H9 (cell line): ENCODE measurements at regions not wholly inside any gene's neighbourhood (a gene's known extent, or its start where the extent isn't known, plus 50 kb on each side); places are given as distances from the start of the nearest gene placed in this dataset.

ENCODE experiments used
- DNase-seq: peaks from one replicate; pipeline ENCODE4 v3.0.0-alpha.2; 2017
- H2AFZ ChIP-seq: one replicate; pipeline ENCODE4 v1.6.1; 2013; ENCODE audit warnings: mild to moderate bottlenecking, low read length, control low read depth, moderate library complexity
- H2AK5ac ChIP-seq: 2 replicates; pipeline ENCODE4 v1.6.1; 2013; ENCODE audit warnings: low read length, control low read depth, mixed read lengths; ENCODE audit not compliant: insufficient read length
- H2BK120ac ChIP-seq: one replicate; pipeline ENCODE4 v1.6.1; 2013; ENCODE audit warnings: low read depth, mild to moderate bottlenecking, low read length, control low read depth, inconsistent platforms; ENCODE audit not compliant: poor library complexity, severe bottlenecking
- H2BK12ac ChIP-seq: 2 replicates; pipeline ENCODE4 v1.6.1; 2013; ENCODE audit warnings: low read length, control low read depth, mixed read lengths, low read depth; ENCODE audit not compliant: insufficient read length
- H2BK15ac ChIP-seq: 2 replicates; pipeline ENCODE4 v1.6.1; 2013; ENCODE audit warnings: low read depth, low read length, control low read depth
- H2BK20ac ChIP-seq: one replicate; pipeline ENCODE4 v1.6.1; 2013; ENCODE audit warnings: low read depth, mild to moderate bottlenecking, low read length, control low read depth, inconsistent platforms; ENCODE audit not compliant: poor library complexity, severe bottlenecking
- H2BK5ac ChIP-seq: 2 replicates; pipeline ENCODE4 v1.6.1; 2013; ENCODE audit warnings: low read length, control low read depth, mixed read lengths; ENCODE audit not compliant: insufficient read length
- H3K14ac ChIP-seq: 2 replicates; pipeline ENCODE4 v1.6.1; 2013; ENCODE audit warnings: low read length, control low read depth; ENCODE audit not compliant: insufficient read depth
- H3K18ac ChIP-seq: 2 replicates; pipeline ENCODE4 v1.6.1; 2013; ENCODE audit warnings: low read depth, mild to moderate bottlenecking, mixed read lengths, low read length, control low read depth; ENCODE audit not compliant: insufficient read length
- H3K23ac ChIP-seq: 2 replicates; pipeline ENCODE4 v1.6.1; 2013; ENCODE audit warnings: low read length, control low read depth, mixed read lengths, low read depth; ENCODE audit not compliant: insufficient read length
- H3K23me2 ChIP-seq: 2 replicates; pipeline ENCODE4 v1.6.1; 2013; ENCODE audit warnings: low read depth, mild to moderate bottlenecking, mixed read lengths, low read length, control low read depth; ENCODE audit not compliant: insufficient read length, poor library complexity, severe bottlenecking
- H3K27ac ChIP-seq: 2 replicates; pipeline ENCODE4 v1.5.1; 2013; ENCODE audit warnings: low read length, control low read depth, mixed read lengths, low read depth; ENCODE audit not compliant: insufficient read length
- H3K27me3 ChIP-seq: 2 replicates; pipeline ENCODE4 v1.6.1; 2013; ENCODE audit warnings: low read length, control low read depth, inconsistent platforms; ENCODE audit not compliant: insufficient read depth
- H3K4ac ChIP-seq: 2 replicates; pipeline ENCODE4 v1.6.1; 2013; ENCODE audit warnings: low read depth, mild to moderate bottlenecking, control low read depth, inconsistent platforms, low read length, moderate library complexity
- H3K4me1 ChIP-seq: 2 replicates; pipeline ENCODE4 v1.6.1; 2013; ENCODE audit warnings: low read length, control low read depth, inconsistent platforms; ENCODE audit not compliant: insufficient read depth
- H3K4me2 ChIP-seq: 2 replicates; pipeline ENCODE4 v1.6.1; 2013; ENCODE audit warnings: low read length, control low read depth, mixed read lengths; ENCODE audit not compliant: insufficient read length, insufficient read depth
- H3K56ac ChIP-seq: 2 replicates; pipeline ENCODE4 v1.6.1; 2013; ENCODE audit warnings: low read depth, mild to moderate bottlenecking, mixed read lengths, low read length, control low read depth; ENCODE audit not compliant: insufficient read length
- H3K79me1 ChIP-seq: 2 replicates; pipeline ENCODE4 v1.6.1; 2013; ENCODE audit warnings: low read depth, mild to moderate bottlenecking, moderate library complexity, low read length, control low read depth, inconsistent platforms; ENCODE audit not compliant: insufficient read depth, poor library complexity, severe bottlenecking
- H3K79me2 ChIP-seq: 2 replicates; pipeline ENCODE4 v1.6.1; 2013; ENCODE audit warnings: low read length, control low read depth, inconsistent platforms; ENCODE audit not compliant: insufficient read depth
- H3K9ac ChIP-seq: 2 replicates; pipeline ENCODE4 v1.6.1; 2013; ENCODE audit warnings: low read length, control low read depth, mixed read lengths; ENCODE audit not compliant: insufficient read length; ENCODE audit errors: extremely low read depth
- H3K9me3 ChIP-seq: one replicate; pipeline ENCODE4 v1.6.1; 2013; ENCODE audit warnings: low read depth, low read length, inconsistent platforms; ENCODE audit not compliant: control insufficient read depth
- H3T11ph ChIP-seq: one replicate; pipeline ENCODE4 v1.6.1; 2013; ENCODE audit warnings: mild to moderate bottlenecking, low read length, control low read depth, inconsistent platforms
- H4K20me1 ChIP-seq: one replicate; pipeline ENCODE4 v1.6.1; 2013; ENCODE audit not compliant: control insufficient read depth, insufficient read length, insufficient read depth
- H4K5ac ChIP-seq: 2 replicates; pipeline ENCODE4 v1.6.1; 2013; ENCODE audit warnings: low read depth, mild to moderate bottlenecking, mixed read lengths, low read length, control low read depth; ENCODE audit not compliant: insufficient read length
- H4K8ac ChIP-seq: replicated peaks from 2 replicates; pipeline ENCODE4 v1.6.1; 2013; ENCODE audit warnings: low read length, control low read depth, mixed read lengths, low read depth; ENCODE audit not compliant: insufficient read length
- H4K91ac ChIP-seq: 2 replicates; pipeline ENCODE4 v1.6.1; 2013; ENCODE audit warnings: low read depth, mild to moderate bottlenecking, moderate library complexity, mixed read lengths, low read length, control low read depth; ENCODE audit not compliant: insufficient read length
- H3K27ac Mint-ChIP-seq, 3 experiments: 2 replicates in 2 of 3; 3 replicates in 1 of 3; pipeline ENCODE4 v1.8.0; 2020 to 2021; ENCODE audit warnings: mixed read lengths in 3 of 3, mild to moderate bottlenecking in 1 of 3, moderate library complexity in 1 of 3
- H3K27me3 Mint-ChIP-seq: 2 replicates; pipeline ENCODE4 v1.8.0; 2021; ENCODE audit warnings: low read depth, mild to moderate bottlenecking, moderate library complexity, mixed read lengths
- H3K36me3 Mint-ChIP-seq, 3 experiments: 2 replicates in 2 of 3; 3 replicates in 1 of 3; pipeline ENCODE4 v1.8.0; 2020 to 2021; ENCODE audit warnings: low read depth in 3 of 3, mixed read lengths in 3 of 3; ENCODE audit not compliant: insufficient read depth in 1 of 3
- H3K4me1 Mint-ChIP-seq, 2 experiments: 2 replicates each; pipeline ENCODE4 v1.8.0; 2020; ENCODE audit warnings: mixed read lengths in 2 of 2
- H3K4me3 Mint-ChIP-seq, 2 experiments: 2 replicates in 1 of 2; 3 replicates in 1 of 2; pipeline ENCODE4 v1.8.0; 2020 to 2021; ENCODE audit warnings: mild to moderate bottlenecking in 2 of 2, mixed read lengths in 2 of 2, moderate library complexity in 1 of 2
- H3K9me3 Mint-ChIP-seq, 2 experiments: 2 replicates in 1 of 2; 3 replicates in 1 of 2; pipeline ENCODE4 v1.8.0; 2020; ENCODE audit warnings: mild to moderate bottlenecking in 2 of 2, mixed read lengths in 2 of 2, moderate library complexity in 1 of 2
- CTCF ChIP-seq: fragments of 200-600 bp; sonication (generic); conservative IDR thresholded peaks from 3 replicates; pipeline ENCODE4 v1.8.0; 2021; ENCODE audit warnings: antibody characterized with exemption, mild to moderate bottlenecking
- WGBS: extraction: QIAGEN DNeasy Blood & Tissue Kit; methylation state at CpG from one replicate; pipeline ENCODE4 v1.1.7; 2013; ENCODE audit warnings: missing lambda C conversion rate, low lambda C conversion rate, mixed read lengths; ENCODE audit not compliant: insufficient read length; ENCODE audit errors: extremely low coverage; 5-methylcytosine and 5-hydroxymethylcytosine counted together

- Histone ChIP-seq H3K4me2 (no peak overlapping the region), H3K4ac (no peak overlapping the region), H3T11ph (no peak overlapping the region), H3K27ac (no peak overlapping the region), H3K18ac (no peak overlapping the region), H3K14ac (no peak overlapping the region), H3K56ac (no peak overlapping the region), H3K27me3 (no peaks in the 10 kb centered on the region), H3K4me1 (no peaks in the 10 kb centered on the region), H4K91ac (no peak overlapping the region), H2BK120ac (no peak overlapping the region), H3K23ac (no peak overlapping the region), H3K9ac (no peak overlapping the region), H2BK5ac (no peak overlapping the region), H3K79me2 (no peaks in the 10 kb centered on the region), H3K23me2 (no peaks in the 10 kb centered on the region), H4K5ac (no peak overlapping the region), H2BK15ac (no peak overlapping the region), H4K8ac (no peak overlapping the region), H3K9me3 (no peaks in the 10 kb centered on the region), H4K20me1 (no peaks in the 10 kb centered on the region), H2AK5ac (no peak overlapping the region), H3K79me1 (no peaks in the 10 kb centered on the region), H2AFZ (no peak overlapping the region), H2BK12ac (no peak overlapping the region), H2BK20ac (no peak overlapping the region)
- Mint-ChIP-seq H3K9me3 (no peaks in the 10 kb centered on the region), H3K4me1 (peaks cover 11 to 18% of the 10 kb centered on the region in 2 experiments), H3K27ac (no peak overlapping the region), H3K36me3 (no peaks in the 10 kb centered on the region; a peak in 1 of 7 replicates), H3K27me3 (no peaks in the 10 kb centered on the region), H3K4me3 (no peak overlapping the region)
- no peak for TF ChIP-seq CTCF
- DNase-seq, result no peak
- no CpG with 5 or more reads among the region's 1 CpG for WGBS
These were observed 309.4 kb upstream of the THRB start for GRCh38 chr3:24804095-24804494.
